Large intestine (tissue), 3 donors: ENCODE measurements at regions not wholly inside any gene's neighbourhood (a gene's known extent, or its start where the extent isn't known, plus 50 kb on each side); places are given as distances from the start of the nearest gene placed in this dataset.
"Not testable (repeated sequence)": the region's sequence is repeated elsewhere in the genome, so short reads cannot be mapped to it uniquely, and the experiment has no call there.

ENCODE experiments used
- DNase-seq, 2 donors: peaks; one replicate each; pipeline versions ENCODE4 v3.0.0 to v3.0.0-alpha.2; 2013
- H3K27ac ChIP-seq: one replicate; pipeline ENCODE4 v1.5.1; 2013; ENCODE audit warnings: low read length
- H3K27me3 ChIP-seq: 2 replicates; pipeline ENCODE4 v1.6.1; 2013; ENCODE audit warnings: low read length; ENCODE audit not compliant: control insufficient read depth, insufficient read depth
- H3K36me3 ChIP-seq: 2 replicates; pipeline ENCODE4 v1.6.1; 2013; ENCODE audit warnings: low read length; ENCODE audit not compliant: control insufficient read depth, insufficient read depth
- H3K4me1 ChIP-seq: one replicate; pipeline ENCODE4 v1.6.1; 2013; ENCODE audit warnings: low read length; ENCODE audit not compliant: control insufficient read depth, insufficient read depth
- H3K4me3 ChIP-seq: one replicate; pipeline ENCODE4 v1.5.1; 2013; ENCODE audit warnings: low read length
- H3K9me3 ChIP-seq: one replicate; pipeline ENCODE4 v1.6.1; 2013; ENCODE audit warnings: mild to moderate bottlenecking, low read depth, low read length, moderate library complexity; ENCODE audit not compliant: control insufficient read depth
- WGBS: methylation state at CpG from one replicate; pipeline ENCODE4 v1.1.5; 2013; ENCODE audit warnings: low lambda C conversion rate; ENCODE audit not compliant: insufficient coverage; 5-methylcytosine and 5-hydroxymethylcytosine counted together

DNA sequence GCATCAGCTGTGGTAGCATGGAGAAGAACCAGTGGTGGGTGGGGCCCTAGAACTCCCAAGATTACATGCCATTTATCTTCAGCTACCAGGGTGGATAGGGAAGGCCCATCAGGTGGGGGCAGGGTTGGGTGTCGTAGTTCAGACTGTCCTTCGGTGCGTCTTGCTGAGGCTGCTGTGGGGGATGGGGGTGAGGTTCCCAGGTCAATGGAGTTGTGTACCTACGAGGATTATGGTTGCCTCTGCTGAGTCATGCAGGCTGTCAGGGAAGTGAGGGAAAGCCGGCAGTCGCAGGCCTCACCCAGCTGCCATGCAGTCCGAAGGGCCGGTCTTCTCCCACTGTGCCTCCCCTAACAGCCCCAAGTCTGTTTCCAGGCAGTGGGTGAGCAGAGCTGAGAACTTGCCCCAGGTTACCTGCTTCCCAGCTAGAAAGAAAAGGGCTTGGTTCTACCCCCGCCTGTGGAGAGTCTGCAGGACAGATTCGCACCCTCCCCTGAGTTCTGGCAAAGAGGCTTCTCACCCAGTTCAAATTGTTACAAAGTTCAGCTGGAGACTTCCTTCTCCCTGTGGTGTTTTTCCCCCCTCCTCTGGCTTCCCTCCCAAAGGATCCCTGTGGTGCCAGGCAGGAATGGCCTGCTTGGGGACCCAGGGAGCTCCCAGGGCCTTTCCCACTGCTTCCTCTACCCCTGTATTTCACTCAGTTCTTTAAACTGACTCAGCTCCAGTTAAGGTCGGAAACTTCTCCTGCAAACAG, 342.7 kb downstream of the KLF13 start:
- not testable (repeated sequence) for H3K4me3 ChIP-seq, H3K27me3 ChIP-seq, DNase-seq, H3K4me1 ChIP-seq, H3K36me3 ChIP-seq, H3K27ac ChIP-seq, H3K9me3 ChIP-seq
- WGBS, result no CpG with 5 or more reads among the region's 11 CpGs

DNA sequence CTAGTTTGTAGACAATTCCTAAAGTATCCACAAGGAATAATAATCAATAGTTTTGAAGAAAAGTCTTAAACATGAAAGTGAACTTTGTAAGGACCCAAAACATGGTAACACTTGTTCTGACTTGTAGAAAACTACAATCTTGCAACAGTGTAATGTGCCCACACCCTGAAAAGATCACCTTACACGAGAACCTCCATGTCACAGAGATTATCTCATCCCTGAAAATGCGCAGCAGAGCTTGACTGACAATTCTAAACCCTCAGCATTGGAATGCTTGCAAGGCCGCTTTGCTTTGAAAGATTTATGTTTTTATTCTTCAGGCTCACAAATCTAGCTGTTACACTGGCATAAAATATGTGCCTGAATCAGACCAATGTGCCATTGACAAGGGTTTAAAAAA, 346.6 kb downstream of the KLF13 start:
- not testable (repeated sequence) for DNase-seq, H3K36me3 ChIP-seq, H3K27me3 ChIP-seq, H3K27ac ChIP-seq, H3K9me3 ChIP-seq, H3K4me1 ChIP-seq, H3K4me3 ChIP-seq
- WGBS, result no CpG with 5 or more reads among the region's 3 CpGs

DNA sequence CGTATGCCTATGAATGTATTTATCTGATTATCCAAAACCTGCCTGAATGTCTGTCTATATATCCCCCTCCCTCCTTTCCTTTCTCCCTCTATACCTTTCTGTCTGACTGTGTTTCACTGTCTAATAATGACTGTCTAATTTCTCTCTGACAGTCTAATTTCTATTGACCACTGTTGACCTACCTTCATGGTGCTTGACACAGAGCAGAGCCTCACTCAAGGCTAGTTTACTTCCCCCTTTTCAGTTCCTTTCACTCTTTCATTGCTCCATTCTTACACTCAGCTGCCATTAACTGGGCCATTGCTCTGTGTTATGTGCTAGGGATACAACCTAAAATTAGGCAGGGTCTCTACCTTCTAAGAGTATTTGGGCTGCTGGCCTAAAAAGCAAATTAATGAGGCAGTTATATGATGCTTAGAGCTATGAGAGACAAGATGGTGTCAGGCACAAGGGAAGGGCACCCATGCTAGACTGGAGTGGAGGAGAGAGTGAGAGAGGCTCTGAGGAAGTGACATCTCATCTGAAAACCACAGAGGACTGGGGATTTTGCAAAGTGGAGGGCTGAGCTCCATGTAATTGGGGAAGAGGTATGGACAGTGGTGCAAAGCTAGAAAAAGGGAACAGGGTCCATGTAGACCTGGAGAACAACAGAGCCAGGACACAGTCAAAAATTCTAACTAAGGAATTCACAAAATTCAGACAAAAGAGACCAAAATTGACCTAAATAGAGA, 348.6 kb upstream of the CHRNA7 start:
- not testable (repeated sequence) for H3K4me3 ChIP-seq, H3K27ac ChIP-seq, H3K27me3 ChIP-seq, H3K4me1 ChIP-seq, H3K36me3 ChIP-seq, H3K9me3 ChIP-seq, DNase-seq
- WGBS, result no CpG with 5 or more reads among the region's 1 CpG

DNA sequence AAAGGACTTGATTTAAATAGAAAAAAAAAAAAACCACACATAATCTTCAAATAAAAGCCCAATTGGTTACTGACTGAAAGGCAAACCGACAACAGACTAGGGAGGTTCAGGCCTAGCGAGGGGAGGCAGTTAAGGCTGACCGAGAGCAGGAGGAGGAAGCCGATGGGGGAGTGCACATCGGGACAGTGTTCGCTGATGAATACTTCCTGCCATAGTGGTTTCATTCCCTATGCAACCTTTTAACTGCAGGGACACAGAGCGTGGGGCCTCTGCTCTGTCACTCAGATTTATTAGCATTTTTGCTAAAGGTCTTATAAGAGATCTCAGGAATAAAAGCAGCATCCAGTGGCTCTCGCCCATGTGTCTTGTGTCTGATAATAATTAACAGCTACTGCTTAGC, 343.2 kb upstream of the CHRNA7 start:
- not testable (repeated sequence) for DNase-seq, H3K4me3 ChIP-seq
- no CpG with 5 or more reads among the region's 8 CpGs for WGBS

DNA sequence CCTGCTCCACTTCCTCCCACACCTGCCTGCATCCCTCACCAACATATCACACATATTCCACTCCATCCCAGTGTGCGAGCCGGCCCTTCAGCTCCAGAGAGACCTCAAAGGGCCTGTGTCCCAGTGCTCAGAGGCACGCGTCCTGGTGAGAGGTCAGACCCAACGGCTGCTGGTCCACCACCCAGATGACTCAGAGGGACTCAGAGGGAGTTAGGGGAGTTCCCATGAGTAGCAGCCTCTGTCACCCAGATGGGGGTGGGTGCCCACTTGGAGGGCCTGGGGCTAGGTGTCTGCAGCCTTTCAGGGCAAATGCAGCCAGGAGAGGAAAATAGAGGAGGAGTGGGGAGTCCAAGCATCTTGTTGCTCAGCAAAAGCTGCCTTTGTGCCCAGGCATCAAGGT, 333.8 kb upstream of the CHRNA7 start:
- WGBS, result no CpG with 5 or more reads among the region's 5 CpGs
- H3K27ac ChIP-seq, H3K4me3 ChIP-seq: not testable (repeated sequence)

More for the DNA sequence above, 343.2 kb upstream of the CHRNA7 start:
- not testable (repeated sequence) for H3K27me3 ChIP-seq, H3K36me3 ChIP-seq, H3K4me1 ChIP-seq, H3K9me3 ChIP-seq, H3K27ac ChIP-seq

DNA sequence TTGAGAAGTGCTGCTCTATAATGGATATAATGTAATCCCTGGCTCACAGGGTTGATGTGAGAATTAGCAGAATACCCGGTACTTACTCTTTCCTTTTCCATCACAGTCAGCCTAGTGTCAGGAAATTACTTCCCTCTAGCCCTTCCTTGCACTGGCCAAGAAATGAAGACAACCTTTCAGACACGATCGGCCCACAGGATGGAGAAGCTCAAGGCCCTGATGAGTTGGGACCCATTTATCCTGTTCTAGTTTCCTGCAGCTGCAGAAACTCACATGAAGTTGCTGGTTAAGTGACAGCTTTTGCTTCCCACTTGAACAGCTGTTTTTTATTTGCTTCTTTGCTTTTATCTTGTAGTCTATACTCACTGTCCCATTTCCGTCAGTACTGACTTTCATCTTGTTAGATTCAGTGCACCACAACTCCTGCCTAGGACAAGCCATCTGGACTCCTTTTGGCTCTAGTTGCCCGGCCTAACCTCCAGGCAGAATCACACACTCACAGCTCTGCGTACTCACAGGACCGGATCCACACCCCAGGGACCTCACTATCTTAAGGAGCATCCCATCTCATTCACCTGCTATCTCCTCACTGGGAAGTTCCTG, 325.1 kb upstream of the CHRNA7 start:
- not testable (repeated sequence) for H3K27me3 ChIP-seq, H3K27ac ChIP-seq, H3K4me1 ChIP-seq, DNase-seq, H3K4me3 ChIP-seq, H3K36me3 ChIP-seq, H3K9me3 ChIP-seq
- 80% methylated on average over 1 of the region's 7 CpGs for WGBS

More for the DNA sequence above, 333.8 kb upstream of the CHRNA7 start:
- not testable (repeated sequence) for H3K27me3 ChIP-seq, H3K36me3 ChIP-seq, DNase-seq, H3K9me3 ChIP-seq, H3K4me1 ChIP-seq

DNA sequence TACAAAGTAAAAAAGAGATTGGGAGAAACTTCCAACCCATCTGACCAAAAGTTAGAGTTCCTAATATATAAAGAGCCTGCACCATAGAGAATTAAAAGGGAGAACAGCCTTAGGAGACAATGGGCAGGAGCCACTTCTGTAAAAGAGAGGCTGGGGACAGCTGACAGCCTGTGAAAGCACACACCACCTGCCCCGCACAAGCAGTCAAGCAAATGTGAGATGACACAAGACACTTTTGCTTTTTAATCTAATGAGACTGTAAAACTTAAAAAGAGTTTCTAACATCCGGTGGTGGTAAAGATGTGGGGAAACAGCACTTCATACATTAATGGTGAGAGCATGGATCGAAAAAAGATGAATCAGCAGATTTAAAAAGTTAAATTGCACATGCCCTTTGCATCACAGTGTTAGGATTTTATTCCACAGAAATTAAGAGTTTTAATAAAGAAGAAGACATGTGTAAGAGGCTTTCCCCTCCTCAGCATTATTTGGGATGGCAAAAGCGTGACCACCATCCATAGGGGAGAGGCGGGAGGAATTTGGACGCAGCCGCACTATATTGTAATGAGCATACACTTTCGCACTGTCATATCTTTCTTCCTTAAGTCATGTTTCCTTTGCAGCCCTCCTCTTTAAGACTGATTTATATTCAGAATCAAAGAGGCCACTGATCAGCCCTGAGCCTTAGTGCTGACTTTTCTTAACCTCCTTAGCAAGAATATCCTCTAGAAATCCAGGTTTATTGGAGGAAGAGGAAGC, 322.2 kb upstream of the CHRNA7 start:
- not testable (repeated sequence) for H3K36me3 ChIP-seq, H3K27ac ChIP-seq, H3K4me1 ChIP-seq, H3K9me3 ChIP-seq, H3K4me3 ChIP-seq, H3K27me3 ChIP-seq, DNase-seq
- no CpG with 5 or more reads among the region's 8 CpGs for WGBS

DNA sequence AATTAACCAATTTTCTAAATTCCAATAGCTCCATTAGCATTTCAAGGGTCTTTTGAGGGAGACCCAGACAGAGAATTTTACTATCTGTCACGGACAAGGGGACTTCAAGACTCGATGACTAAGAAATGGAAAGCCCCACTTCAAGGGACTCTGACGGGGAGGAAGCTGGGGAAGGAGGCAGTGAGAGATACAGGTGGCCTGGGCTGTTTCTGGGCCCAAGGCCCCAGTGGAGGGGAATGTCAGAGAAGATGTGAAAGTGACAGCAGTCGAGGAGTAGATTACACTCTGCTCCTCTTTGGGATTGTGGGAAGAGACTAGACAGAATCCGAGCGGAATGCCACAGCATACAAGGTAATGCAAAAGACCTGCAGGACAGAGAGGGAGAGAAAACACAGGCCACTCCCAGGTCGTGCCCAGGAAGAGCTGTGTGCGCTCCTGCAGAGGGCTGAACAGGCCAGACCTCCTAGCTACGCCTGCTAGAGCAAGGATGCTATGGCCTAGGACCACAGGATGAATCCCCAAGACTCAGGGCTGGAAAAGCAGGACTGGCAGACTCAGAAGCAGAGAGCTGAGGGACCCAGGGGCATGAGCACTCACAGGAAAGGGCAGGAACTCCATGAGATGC, 321.5 kb upstream of the CHRNA7 start:
- H3K4me1 ChIP-seq, H3K36me3 ChIP-seq, H3K27me3 ChIP-seq, H3K27ac ChIP-seq, DNase-seq, H3K4me3 ChIP-seq, H3K9me3 ChIP-seq: not testable (repeated sequence)
- no CpG with 5 or more reads among the region's 9 CpGs for WGBS

DNA sequence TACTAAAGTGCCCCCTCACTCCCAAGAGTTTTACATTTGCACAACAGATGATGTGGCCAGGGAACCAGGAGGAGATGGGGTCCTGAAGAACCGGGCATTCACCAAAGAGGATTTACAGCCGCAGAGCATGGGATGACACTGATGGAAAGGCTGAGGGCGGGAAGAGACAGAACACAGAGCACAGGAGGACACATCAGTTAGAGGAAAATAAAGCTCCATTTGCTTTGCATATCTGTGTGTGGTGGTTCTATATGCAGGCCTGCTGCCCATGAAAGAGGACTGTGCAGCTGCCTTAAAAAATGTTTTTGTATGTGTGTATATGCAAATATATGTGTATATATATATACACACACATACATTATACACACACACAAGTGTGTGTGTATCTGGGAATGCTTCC, 320.8 kb upstream of the CHRNA7 start:
- H3K27me3 ChIP-seq, H3K27ac ChIP-seq, H3K36me3 ChIP-seq, DNase-seq, H3K4me3 ChIP-seq, H3K9me3 ChIP-seq, H3K4me1 ChIP-seq: not testable (repeated sequence)
- no CpG with 5 or more reads among the region's 3 CpGs for WGBS

DNA sequence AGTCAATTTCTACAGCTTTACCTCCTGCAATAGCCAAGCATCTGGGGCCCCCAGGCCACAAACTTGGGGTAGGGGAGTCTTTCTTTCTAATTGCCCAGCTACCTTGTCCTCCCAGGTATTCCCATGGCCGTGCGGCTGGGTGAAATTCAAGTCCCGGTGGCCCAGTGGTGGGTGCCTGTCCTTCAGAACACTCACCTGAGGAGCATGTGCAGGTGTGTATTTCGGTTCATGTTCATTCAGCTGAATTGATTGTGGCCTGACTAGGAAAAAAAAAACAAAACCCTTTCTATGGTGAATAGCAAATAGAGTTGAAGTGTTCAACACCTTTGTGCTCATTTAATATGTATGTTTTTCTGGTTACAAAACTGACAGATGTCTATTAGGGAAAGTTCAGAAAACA, 319.5 kb upstream of the CHRNA7 start:
- not testable (repeated sequence) for H3K27ac ChIP-seq, H3K36me3 ChIP-seq, H3K4me3 ChIP-seq, H3K27me3 ChIP-seq, DNase-seq, H3K9me3 ChIP-seq, H3K4me1 ChIP-seq
- WGBS, result no CpG with 5 or more reads among the region's 4 CpGs
